Smooth muscle cell (in vitro differentiated cells): ENCODE measurements at regions not wholly inside any gene's neighbourhood (a gene's known extent, or its start where the extent isn't known, plus 50 kb on each side); places are given as distances from the start of the nearest gene placed in this dataset.

Experiments used
- DNase-seq: peaks from one replicate; lab custom pipeline; 2025; ENCODE audit not compliant: unreplicated experiment; lab: John Stamatoyannopoulos, UW
- H2AFZ ChIP-seq: fragments of 200-600 bp; sonication (generic); 2 replicates; pipeline ENCODE4 v1.6.0; 2016; ENCODE audit warnings: antibody characterized with exemption, low read depth, mild to moderate bottlenecking
- H3F3A ChIP-seq: fragments of 200-600 bp; sonication (generic); 2 replicates; pipeline ENCODE4 v1.6.0; 2017; ENCODE audit warnings: antibody characterized with exemption, low read depth
- H3K27ac ChIP-seq: fragments of 200-600 bp; sonication (generic); 2 replicates; pipeline ENCODE4 v1.5.1; 2016; ENCODE audit warnings: low read depth, mild to moderate bottlenecking
- H3K27me3 ChIP-seq: fragments of 200-600 bp; sonication (generic); 2 replicates; pipeline ENCODE4 v1.6.1; 2016; ENCODE audit warnings: low read depth, mild to moderate bottlenecking
- H3K36me3 ChIP-seq: fragments of 200-600 bp; sonication (generic); 2 replicates; pipeline ENCODE4 v1.5.1; 2016; ENCODE audit warnings: low read depth
- H3K4me1 ChIP-seq: fragments of 200-600 bp; sonication (generic); 2 replicates; pipeline ENCODE4 v1.5.1; 2016; ENCODE audit warnings: low read depth
- H3K4me2 ChIP-seq: fragments of 200-600 bp; sonication (generic); 2 replicates; pipeline ENCODE4 v1.6.0; 2016; ENCODE audit warnings: mild to moderate bottlenecking
- H3K4me3 ChIP-seq: fragments of 200-600 bp; sonication (generic); 2 replicates; pipeline ENCODE4 v1.5.1; 2016; ENCODE audit warnings: mild to moderate bottlenecking
- H3K79me2 ChIP-seq: fragments of 200-600 bp; sonication (generic); 2 replicates; pipeline ENCODE4 v1.6.0; 2016; ENCODE audit warnings: low read depth, mild to moderate bottlenecking
- H3K9ac ChIP-seq: fragments of 200-600 bp; sonication (generic); 2 replicates; pipeline ENCODE4 v1.6.0; 2016; ENCODE audit warnings: low read depth
- H3K9me3 ChIP-seq: fragments of 200-600 bp; sonication (generic); replicated peaks from 2 replicates; pipeline ENCODE4 v1.5.1; 2016; ENCODE audit warnings: low read depth
- H4K20me1 ChIP-seq: fragments of 200-600 bp; sonication (generic); 2 replicates; pipeline ENCODE4 v1.6.0; 2016; ENCODE audit warnings: low read depth
- CTCF ChIP-seq: fragments of 200-600 bp; sonication (generic); IDR thresholded peaks from 2 replicates; pipeline ENCODE4 v1.5.1; 2017; ENCODE audit warnings: borderline replicate concordance, mild to moderate bottlenecking, antibody characterized with exemption; ENCODE audit not compliant: insufficient read depth, poor library complexity, severe bottlenecking
- WGBS: methylation state at CpG from one replicate; pipeline ENCODE4 v1.1.7; 2016; ENCODE audit warnings: low lambda C conversion rate; 5-methylcytosine and 5-hydroxymethylcytosine counted together

- Histone ChIP-seq H3K4me3 (no peak overlapping the region), H2AFZ (no peak overlapping the region), H3K9ac (no peak overlapping the region), H3K4me1 (no peaks in the 10 kb centered on the region), H3K9me3 (no peaks in the 10 kb centered on the region), H3K4me2 (no peak overlapping the region), H4K20me1 (no peaks in the 10 kb centered on the region), H3K27me3 (no peaks in the 10 kb centered on the region), H3K79me2 (no peaks in the 10 kb centered on the region), H3K36me3 (no peaks in the 10 kb centered on the region), H3K27ac (no peak overlapping the region), H3F3A (no peaks in the 10 kb centered on the region)
- no peak for TF ChIP-seq CTCF
- DNase-seq: no peak
Measured at GRCh38 chr12:63208956-63209355, 58.0 kb upstream of the AVPR1A start.

GRCh38 chr12:63206909-63207308 is 55.9 kb upstream of the AVPR1A start:
- Histone ChIP-seq H3K27ac (no peak overlapping the region), H4K20me1 (no peaks in the 10 kb centered on the region), H3K36me3 (no peaks in the 10 kb centered on the region), H2AFZ (no peak overlapping the region), H3F3A (no peaks in the 10 kb centered on the region), H3K4me1 (no peaks in the 10 kb centered on the region), H3K9me3 (no peaks in the 10 kb centered on the region), H3K9ac (no peak overlapping the region), H3K27me3 (no peaks in the 10 kb centered on the region), H3K79me2 (no peaks in the 10 kb centered on the region), H3K4me3 (no peak overlapping the region), H3K4me2 (no peak overlapping the region)
- TF ChIP-seq CTCF: no peak
- no peak for DNase-seq
- 31% methylated on average over 3 of the region's 3 CpGs for WGBS

- no peak for TF ChIP-seq CTCF
- H3K4me3 ChIP-seq: no peak overlapping the region
- 80% methylated on average over 1 of the region's 1 CpG for WGBS
- no peak overlapping the region for H3K9ac ChIP-seq
- H3K79me2 ChIP-seq: no peaks in the 10 kb centered on the region
- H2AFZ ChIP-seq: no peak overlapping the region
- H3F3A ChIP-seq: no peaks in the 10 kb centered on the region
- DNase-seq: no peak
- no peak overlapping the region for H3K27ac ChIP-seq
- H3K9me3 ChIP-seq: no peaks in the 10 kb centered on the region
- H4K20me1 ChIP-seq: no peaks in the 10 kb centered on the region
- no peaks in the 10 kb centered on the region for H3K36me3 ChIP-seq
- no peak overlapping the region for H3K4me2 ChIP-seq
- H3K27me3 ChIP-seq: no peaks in the 10 kb centered on the region
- no peaks in the 10 kb centered on the region for H3K4me1 ChIP-seq
Measured at GRCh38 chr12:63206494-63206893, 55.5 kb upstream of the AVPR1A start.
